Epithelial cell of esophagus (primary cell): ENCODE measurements at regions not wholly inside any gene's neighbourhood (a gene's known extent, or its start where the extent isn't known, plus 50 kb on each side); places are given as distances from the start of the nearest gene placed in this dataset.
"Not testable (repeated sequence)": the region's sequence is repeated elsewhere in the genome, so short reads cannot be mapped to it uniquely, and the experiment has no call there.

Source experiments
- DNase-seq: peaks from one replicate; pipeline ENCODE4 v3.0.0; 2010; ENCODE audit warnings: low read depth
- H3K4me3 ChIP-seq: 2 replicates; pipeline ENCODE4 v1.5.1; 2011; ENCODE audit warnings: mild to moderate bottlenecking, low read length, control low read depth
- TF ChIP-seq, protein P1 (sequence below): IDR thresholded peaks from 2 replicates; pipeline ENCODE4 v1.5.1; 2011; ENCODE audit warnings: low read depth, mild to moderate bottlenecking, low read length, control low read depth, inconsistent platforms; ENCODE audit not compliant: insufficient read depth; ENCODE audit errors: missing control alignments

- TF ChIP-seq, protein P1, sequence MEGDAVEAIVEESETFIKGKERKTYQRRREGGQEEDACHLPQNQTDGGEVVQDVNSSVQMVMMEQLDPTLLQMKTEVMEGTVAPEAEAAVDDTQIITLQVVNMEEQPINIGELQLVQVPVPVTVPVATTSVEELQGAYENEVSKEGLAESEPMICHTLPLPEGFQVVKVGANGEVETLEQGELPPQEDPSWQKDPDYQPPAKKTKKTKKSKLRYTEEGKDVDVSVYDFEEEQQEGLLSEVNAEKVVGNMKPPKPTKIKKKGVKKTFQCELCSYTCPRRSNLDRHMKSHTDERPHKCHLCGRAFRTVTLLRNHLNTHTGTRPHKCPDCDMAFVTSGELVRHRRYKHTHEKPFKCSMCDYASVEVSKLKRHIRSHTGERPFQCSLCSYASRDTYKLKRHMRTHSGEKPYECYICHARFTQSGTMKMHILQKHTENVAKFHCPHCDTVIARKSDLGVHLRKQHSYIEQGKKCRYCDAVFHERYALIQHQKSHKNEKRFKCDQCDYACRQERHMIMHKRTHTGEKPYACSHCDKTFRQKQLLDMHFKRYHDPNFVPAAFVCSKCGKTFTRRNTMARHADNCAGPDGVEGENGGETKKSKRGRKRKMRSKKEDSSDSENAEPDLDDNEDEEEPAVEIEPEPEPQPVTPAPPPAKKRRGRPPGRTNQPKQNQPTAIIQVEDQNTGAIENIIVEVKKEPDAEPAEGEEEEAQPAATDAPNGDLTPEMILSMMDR = no peak
- no peak for DNase-seq
- H3K4me3 ChIP-seq = no peak overlapping the region
Measured at GRCh38 chr11:133636711-133637355, 104.5 kb upstream of the OPCML start.

DNA sequence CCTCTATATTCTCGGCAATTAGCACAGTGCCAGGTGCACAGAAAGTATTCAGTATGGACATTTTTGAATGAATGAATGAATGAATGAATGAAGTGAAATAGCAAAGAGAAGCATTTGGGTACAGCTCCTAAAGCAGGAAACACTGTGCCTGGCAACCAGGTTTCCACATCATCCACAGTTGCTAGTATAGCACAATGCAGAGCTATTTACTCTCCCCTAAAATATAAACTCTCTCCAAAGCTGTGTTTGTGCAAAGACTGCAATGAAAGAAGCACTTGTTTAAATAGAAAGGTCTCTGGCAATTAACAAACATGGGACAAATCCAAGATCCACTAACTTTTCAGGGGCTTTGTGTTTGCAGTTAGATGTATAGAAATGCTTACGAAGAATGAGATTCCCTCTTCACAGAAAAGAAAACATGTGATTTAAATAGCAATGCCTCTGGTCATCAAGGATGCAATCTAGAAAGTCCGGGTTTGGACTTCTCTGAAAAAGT is 103.0 kb upstream of the OPCML start:
- no peak for DNase-seq
- no peak overlapping the region for H3K4me3 ChIP-seq
- TF ChIP-seq, protein P1 = no peak

- not testable (repeated sequence) for H3K4me3 ChIP-seq, DNase-seq
Measured at GRCh38 chr11:133628371-133628770, 96.1 kb upstream of the OPCML start.

GRCh38 chr11:133621611-133622010 is 89.3 kb upstream of the OPCML start:
- no peak for DNase-seq
- H3K4me3 ChIP-seq = no peak overlapping the region
- TF ChIP-seq, protein P1 = no peak

GRCh38 chr11:133619973-133620372 is 87.7 kb upstream of the OPCML start:
- TF ChIP-seq, protein P1 = no peak
- H3K4me3 ChIP-seq = no peak overlapping the region
- peak; percentile 2 for DNase-seq

DNA sequence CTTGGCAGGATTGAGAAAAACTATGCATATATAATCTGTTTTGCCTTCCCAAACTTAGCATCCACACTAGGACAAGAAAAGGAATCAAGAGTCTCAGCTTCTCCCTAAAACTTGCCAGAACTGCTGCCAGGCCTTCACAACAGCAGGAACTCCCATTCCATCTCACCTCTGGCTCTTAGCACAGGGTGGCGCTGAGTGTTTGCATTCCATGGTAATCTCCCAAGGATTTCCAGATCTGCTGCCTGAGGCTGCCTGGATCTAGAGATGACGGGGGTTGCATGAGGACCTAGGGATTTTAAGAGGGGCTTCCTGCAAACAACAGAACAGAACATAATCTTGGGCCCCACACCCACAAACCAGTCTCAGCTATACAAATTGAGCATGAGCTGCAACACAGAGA is 87.1 kb upstream of the OPCML start:
- no peak overlapping the region for H3K4me3 ChIP-seq
- TF ChIP-seq, protein P1 = no peak
- no peak for DNase-seq

- TF ChIP-seq, protein P1 = no peak
- DNase-seq = no peak
- no peak overlapping the region for H3K4me3 ChIP-seq
Measured at GRCh38 chr11:133618544-133618943, 86.2 kb upstream of the OPCML start.

DNA sequence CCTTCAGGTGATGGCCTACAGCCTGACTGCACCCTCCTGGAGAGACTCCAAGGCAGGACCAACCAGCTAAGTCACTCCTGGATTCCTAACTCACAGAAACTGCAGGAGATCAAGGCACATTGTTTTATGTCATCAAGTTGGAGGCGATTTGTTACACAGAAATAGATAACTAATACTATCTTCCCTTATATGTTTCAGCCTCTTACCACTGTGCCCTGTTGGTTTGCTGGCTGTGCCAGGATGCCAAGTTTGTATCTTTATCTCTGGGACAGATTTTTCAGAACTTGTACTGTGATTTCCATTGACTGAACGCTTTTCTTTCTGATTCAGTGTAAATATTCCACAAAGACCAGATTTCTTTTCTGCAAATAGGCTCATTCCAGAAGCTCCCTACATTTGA is 76.2 kb upstream of the OPCML start:
- no peak overlapping the region for H3K4me3 ChIP-seq
- DNase-seq = no peak
- TF ChIP-seq, protein P1 = no peak
